HG03378 (cell line): ENCODE measurements at regions not wholly inside any gene's neighbourhood (a gene's known extent, or its start where the extent isn't known, plus 50 kb on each side); places are given as distances from the start of the nearest gene placed in this dataset.
"Not testable (repeated sequence)": the region's sequence is repeated elsewhere in the genome, so short reads cannot be mapped to it uniquely, and the experiment has no call there.

ENCODE experiments used
- ATAC-seq: cut with Tn5 transposase; IDR thresholded peaks from one replicate; pipeline ENCODE4 v1.9.1; 2021; ENCODE audit warnings: mild to moderate bottlenecking, moderate library complexity; ENCODE audit not compliant: unreplicated experiment

DNA sequence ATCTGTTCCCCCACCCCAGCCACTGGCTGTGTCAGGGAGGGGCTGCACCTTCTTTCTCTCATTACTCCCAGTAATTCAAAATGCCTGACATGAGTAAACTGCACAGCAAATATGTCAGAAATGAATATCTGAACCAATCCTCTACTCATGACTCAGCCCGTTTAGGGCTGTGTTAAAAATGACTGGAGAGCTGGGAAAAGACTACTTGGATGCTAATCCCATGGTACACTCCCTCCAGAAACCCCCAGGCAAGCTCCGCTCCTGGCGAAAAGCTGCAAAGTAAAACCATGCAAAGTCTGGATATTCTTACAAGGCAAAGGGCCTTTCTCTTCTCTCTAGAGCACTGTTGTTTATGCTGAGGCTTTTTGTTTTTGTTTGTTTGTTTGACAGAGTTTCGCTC is 448.1 kb upstream of the DYNLRB2 start:
- ATAC-seq = no peak

DNA sequence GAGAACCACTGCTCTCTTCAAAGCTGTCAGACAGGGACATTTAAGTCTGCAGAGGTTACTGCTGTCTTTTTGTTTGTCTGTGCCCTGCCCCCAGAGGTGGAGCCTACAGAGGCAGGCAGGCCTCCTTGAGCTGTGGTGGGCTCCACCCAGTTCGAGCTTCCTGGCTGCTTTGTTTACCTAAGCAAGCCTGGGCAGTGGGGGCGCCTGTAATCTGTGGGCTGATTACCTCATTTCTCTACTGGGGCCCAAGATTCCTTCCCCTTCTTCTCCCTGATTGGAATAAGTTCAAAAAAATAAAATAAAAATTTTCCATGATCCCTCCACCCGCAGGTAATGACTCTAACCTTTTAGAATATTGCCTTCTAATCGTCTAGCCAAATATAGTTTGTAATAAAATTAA is 449.3 kb upstream of the DYNLRB2 start:
- ATAC-seq = not testable (repeated sequence)

DNA sequence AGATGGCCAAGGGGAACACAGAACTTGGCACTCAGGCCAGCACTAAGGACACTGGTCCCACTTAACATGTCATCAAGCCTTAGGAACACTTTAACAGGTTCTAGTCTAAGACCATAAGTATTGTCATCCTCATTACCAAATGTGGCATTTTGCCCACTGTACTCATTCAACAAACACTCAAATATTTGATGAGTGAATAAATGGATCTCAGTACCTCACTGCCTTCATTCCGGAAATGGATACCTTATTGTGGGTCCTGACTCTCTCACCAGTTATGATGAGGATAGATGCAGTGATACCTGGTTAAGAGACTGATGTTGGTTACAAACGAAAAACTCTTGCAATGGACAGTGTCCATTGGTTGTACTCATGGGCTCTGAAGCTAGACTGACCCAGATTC is 455.2 kb upstream of the DYNLRB2 start:
- no peak for ATAC-seq

DNA sequence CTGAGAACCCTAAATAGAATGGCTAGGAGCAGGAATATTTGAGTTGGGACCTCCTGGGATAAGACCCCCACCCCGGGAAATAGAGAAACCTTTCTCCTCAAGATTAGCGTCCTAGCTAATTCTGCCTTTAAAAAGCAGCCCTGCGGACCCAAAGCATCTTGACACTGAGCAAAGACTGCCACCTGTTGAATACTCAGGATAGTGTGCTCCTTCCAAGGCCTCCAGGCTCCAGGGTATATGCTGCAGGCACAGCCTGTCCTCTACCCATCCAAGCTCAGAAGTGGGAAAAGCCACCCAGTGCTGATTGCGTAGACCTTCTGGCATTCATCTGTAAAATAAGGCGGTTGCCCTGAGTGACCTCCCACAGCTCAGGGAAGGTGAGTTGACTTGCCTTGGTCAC is 456.2 kb upstream of the DYNLRB2 start:
- no peak for ATAC-seq

DNA sequence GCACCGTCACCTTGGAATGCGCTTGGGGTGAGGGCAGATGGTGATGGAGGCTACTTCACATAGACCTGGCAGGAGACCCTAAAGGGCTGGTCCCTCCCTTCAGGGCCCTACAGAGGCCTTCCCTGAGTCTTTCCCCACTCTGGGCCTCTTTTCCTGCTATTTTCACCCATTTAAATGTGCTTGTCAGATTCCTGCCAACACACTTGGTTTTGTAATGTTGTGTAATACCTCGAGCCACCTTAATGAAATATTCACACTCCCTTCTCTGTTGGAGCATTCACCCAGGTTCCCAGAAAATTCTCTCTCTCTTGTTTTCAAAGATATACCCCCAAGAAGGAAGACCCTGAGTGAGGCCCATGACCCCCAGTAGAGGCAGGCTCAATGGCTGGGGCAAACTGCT is 456.6 kb upstream of the DYNLRB2 start:
- no peak for ATAC-seq

DNA sequence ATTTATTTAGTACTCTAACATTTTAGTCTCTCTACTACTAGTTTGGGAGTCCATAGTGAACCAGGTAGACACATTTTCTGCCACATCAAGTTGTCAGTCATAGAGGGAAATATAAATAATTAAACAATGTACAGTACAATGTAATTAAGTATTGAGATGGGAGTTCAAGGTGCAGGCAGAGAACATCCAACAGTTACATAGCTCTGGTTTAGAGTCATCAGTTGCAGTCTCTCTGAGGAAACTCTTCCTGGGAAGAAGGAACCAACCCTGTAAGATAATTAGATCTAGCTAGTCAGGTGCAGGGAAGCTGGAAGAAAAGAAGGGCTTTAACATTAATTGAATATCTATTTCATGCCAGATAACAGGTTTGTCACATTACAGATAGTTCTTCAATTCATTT is 457.9 kb upstream of the DYNLRB2 start:
- ATAC-seq = no peak

DNA sequence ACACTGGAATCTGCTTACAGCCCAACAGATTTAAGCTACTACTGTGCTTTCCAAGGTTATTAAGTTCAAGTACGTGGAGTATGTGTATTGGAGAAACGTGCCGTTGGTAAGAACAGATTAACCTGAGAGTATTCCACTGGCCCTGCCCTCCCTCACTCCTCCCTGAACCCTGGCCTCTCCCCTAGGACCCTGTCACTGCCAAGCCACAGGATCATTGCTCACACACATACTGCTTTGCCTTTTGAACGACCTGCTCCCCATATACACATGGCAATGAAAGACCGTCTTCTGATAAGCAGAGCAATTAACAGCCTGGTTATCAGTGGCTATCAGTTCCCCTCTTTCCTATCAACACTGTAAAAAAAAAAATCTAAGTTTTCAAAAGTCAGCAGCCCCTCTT is 458.9 kb upstream of the DYNLRB2 start:
- ATAC-seq = no peak

DNA sequence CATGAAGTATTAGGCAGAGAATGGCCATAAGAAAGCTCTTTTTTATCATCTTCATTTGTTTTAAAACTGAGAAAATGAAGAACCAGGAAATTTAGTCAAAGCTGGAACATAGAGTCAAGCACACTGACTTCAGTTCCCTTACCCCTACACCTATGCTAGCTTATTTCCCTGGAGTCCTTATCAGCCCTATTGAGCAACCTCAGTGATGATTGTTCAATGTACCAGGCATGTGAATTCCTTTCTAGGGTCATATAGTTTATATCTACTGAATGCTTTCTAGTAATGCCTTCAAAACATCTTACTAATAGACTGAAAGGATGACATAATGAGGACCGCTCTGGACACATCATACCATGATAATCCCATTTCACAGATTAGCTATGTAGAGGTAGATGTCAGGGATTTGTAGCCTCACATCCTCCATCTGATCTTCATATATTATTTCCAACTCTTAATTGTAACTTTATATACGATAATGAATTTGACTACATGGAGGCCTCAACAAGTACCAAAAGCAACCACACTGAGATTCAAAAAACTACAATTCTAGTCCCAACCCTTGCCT is 460.4 kb upstream of the DYNLRB2 start:
- no peak for ATAC-seq

DNA sequence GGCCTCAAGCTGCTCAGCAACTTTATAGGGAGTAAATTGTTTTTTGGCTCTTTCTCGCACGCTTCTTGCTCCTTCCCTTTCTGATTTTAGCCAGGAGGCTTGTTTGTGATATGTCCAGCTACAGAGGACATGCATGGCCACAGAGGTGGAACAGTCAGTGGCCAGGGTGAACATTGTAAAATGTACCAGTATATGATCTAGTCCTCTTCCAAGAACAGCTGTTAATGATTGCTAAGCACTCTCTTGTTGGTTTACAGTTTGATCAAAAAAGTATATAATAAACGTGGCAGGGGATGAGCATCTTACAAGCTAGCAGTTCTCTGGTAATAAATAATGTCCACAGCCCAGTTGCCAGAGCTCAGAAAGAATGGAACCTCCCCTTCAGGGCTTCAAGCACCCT is 461.7 kb upstream of the DYNLRB2 start:
- ATAC-seq = no peak

DNA sequence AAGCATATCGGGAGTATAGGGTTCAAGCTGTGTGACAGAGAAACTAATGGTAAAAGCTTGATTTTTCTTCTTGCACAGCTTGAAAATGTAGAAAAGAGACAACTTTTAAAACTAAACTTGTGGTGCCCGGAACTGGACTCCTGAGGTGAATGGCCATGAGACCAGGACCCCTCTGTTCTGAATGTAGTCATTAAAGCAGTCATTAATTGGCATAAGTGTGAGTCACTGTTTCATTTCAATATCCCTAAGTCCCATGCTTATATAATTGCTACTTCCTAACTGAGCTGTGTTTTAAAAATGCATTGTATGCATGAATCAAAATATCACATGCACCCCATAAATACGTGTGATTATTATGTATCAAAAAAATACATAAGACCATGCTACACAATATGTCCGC is 463.1 kb upstream of the DYNLRB2 start:
- no peak for ATAC-seq

DNA sequence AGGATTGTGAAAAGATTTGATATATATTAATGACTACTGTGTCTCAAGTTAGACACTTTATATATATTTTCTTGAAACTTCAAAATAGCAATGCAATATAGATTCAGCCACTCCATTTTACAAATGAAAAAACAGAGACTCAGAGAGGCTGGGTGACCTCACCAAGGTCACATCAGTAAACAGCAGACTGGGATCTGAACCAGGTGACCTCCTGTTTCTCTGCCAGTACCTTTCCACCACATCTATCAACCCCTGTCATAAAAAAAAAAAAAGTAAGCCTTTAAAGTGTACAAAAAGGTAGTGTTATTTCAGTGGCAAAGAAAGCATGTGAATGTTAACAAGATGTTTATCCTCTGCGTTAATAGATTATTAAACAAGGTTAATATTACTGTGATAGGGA is 466.5 kb upstream of the DYNLRB2 start:
- no peak for ATAC-seq

DNA sequence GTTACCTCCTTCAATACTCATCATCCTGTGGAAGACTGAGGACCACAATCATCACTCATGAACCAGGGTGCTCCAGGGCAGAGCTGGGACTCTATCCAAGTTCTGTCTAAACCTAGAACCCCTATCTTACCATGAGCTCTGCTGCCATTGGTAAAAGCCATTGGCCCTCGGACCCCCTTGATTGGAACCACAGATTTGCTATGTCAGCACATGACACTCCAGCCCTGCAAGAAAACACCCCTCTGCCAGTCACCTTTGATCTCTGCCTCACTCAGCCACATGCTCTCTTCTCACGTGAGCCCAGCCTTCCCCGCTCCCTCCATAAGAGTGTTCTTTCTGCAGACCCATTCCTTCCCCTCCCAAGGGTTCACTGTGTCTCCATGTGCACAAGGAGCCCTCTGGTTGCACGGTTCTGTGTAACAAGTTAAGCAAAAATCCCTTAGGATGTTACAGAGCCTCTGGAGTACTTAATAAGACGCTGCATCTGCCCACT is 468.8 kb upstream of the DYNLRB2 start:
- no peak for ATAC-seq

DNA sequence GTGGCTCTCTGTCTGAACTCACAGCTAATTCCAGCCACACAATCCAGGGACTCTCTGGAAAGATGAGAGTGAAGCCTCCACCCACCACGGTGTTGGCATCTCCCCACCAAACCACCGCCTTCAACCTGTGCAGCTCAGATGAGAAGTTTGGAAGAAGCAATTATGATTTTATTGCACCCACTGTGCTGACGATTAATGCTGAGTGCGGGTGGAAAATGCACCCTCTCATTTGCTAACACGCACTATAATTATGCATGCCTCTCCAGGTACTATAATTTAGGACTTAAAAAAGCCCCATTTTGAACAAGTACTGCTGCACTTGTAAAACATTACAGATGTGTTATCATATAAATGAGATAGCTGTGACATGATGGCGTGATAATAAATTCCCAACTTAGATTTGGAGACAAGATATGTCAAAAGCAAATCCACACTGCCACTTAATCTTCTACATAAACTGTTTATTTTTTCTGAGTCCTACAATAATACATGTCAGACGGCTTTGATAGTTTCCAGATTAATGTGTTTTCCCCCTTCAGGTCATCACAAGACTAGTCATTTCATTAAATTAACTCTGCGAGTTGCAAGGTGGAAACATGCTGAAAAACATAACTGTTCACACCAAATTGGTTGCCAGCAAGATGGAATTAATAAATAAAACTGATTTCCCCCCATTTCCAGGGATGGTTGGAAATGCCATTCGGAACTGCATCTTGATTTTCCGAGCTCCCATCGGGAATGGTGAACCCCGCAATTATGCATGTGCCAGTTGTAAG is 466.5 kb upstream of the MAF start:
- no peak for ATAC-seq

DNA sequence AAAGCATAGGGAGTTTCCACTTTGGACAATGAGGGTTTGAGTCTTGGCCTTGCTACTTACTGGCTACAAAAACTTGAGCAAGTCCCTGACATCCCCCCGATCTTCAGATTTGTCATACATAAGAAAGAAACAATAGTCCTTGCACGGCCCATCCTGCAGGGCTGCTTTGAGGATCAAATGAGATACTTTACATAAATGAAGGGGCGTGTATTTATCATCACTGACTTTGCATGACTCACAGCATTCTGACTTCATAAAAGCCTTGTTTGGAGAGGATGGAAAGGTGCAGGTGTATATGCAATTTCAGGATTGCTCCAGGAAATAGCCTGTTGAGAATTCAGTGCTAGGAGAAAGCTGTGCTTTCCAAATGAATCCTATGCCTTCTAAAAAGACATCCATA is 465.0 kb upstream of the MAF start:
- ATAC-seq = no peak

DNA sequence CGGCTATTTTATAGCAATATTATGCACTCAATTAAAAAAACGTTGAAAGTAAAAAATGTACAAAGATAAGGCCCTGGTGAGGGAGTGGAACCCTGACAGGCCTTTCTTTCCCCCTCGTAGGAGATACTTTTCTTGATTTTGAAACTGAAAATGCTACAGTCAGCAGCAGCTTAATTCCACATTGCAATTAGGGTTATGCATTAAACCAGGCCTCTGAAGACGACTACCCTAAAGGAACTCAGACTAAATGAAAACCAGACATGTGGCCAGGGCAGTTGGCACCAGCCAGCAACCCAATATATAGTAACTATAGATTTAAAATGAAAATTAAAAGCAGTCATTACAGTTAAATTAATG is 463.2 kb upstream of the MAF start:
- no peak for ATAC-seq

DNA sequence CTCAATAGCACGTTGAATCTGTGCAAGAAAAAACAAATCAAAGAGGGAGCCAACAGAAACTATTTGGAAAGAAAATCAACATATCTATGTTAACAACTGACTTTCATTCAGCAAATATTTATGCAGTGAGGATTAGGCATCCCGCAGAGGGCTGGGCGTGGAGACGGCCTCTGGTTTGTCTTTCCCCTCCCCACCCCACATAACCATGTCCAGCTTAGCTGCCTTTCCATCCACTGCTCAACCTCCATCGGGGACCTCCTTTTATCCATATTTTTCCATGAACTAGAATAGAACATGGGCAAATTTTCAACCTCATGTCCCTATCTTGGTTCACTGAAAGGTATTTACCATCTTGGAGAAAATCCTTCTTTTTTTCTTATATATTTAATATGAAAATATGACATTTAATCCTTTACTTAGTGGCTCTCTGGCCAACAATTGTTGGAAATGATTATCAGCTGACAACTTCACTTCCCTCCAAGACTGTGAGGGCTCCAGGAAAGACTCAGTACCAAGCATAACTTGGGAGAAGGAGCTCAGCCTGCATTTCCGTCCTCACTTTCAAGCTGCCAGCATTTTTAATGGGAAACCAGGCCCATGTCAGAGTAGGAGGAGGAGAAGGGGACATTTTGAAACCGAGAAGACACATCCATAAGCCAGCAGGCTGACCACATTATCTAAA is 462.6 kb upstream of the MAF start:
- ATAC-seq = no peak

DNA sequence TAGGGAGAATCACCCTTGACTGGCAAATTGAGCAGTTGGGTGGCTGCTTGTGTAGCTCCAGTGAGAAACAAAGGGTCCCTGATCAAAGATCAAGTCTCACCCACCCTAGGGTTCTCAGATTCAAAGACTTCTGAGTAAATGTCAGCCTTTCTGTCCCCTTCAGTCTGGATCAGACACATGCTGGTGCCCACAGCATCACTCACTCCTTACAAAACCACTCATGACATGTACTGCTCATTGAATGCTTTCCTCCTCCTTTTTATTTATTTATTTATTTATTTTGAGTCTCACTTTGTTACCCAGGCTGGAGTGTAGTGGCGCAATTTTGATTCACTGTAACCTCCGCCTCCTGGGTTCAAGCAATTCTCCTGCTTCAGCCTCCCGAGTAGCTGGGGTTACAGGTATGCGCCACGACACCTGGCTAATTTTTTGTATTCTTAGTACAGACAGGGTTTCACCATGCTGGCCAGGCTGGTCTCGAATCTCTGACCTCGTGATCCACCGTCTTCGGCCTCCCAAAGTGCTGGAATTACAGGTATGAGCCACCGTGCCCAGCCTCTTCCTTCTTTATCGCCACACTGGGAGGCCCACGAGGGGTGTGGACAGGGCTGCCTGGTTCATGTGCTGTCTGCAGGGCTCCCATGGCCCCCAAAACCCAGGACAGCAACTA is 462.0 kb upstream of the MAF start:
- no peak for ATAC-seq

DNA sequence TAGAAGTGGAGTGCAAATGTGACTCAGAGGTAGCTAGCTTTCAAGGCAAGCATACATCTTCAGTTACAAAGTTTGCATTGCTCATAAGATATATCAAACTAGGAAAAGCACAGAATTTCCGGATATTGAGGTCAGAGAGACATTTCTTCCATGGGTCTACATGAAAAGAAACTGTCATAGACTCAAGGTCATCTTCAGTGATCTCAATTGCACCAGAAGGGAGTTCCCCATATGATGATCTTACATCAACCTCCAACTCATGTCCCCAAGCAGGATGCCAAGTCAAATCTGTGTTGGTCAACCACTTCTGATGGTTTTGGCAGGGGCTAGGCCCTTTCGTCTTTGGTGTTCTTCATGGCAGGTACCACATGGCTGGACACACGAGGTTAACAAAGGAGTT is 459.9 kb upstream of the MAF start:
- ATAC-seq = no peak

DNA sequence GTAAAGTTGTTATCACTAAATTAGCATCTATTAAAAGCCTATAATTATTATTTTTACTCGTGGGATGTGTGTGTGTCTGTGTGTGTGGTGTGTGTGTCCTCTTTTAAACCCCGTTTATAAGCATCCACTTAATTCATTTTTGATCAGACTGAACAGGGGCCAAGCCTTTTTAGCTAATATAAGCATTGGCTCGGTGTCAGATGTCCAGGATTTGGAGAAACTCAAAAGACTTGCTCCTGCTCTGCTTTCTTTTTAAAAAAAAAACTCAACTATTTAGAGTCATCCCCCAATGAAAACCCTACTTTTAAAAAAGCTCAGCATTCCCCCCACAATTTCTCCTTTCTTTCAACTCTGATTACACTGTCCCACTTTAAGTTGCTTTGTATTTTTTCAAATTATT is 459.3 kb upstream of the MAF start:
- no peak for ATAC-seq

DNA sequence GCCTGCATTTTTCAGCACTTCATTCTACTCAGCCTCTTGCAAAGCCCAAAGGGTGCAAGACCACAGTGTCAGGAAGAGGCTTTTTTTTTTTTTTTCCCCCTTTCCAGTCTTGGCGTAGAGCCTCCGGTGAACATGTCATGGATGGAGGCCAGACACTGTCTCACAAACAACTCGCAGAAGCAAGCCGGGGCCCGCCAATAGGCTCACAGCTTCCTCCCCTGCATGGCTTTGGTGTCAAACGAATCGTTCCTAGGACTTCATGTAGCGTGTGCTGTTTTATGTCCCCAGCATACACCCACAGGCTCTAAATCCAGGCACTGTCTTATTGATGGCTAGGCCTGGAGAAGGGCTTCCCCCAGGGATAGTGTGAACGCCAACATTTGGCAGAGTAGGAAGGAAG is 457.7 kb upstream of the MAF start:
- no peak for ATAC-seq

DNA sequence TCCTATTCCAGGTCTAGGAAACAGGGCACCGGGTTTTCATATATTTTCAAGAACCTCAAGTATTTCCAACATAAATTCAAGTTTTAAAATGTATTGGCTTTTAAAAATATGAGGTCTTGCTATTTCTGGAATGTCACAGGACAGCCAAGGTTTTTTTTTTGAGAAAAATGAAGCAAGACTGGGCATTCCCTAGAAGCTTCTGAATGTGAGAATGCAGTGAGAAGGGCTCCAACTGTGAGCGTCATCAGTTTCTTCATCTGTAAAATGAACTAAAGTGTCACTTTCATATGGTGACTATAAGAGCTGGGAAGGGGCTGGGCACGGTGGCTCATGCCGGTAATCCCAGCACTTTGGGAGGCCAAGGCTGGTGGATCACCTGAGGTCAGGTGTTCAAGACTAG is 455.8 kb upstream of the MAF start:
- ATAC-seq = no peak

DNA sequence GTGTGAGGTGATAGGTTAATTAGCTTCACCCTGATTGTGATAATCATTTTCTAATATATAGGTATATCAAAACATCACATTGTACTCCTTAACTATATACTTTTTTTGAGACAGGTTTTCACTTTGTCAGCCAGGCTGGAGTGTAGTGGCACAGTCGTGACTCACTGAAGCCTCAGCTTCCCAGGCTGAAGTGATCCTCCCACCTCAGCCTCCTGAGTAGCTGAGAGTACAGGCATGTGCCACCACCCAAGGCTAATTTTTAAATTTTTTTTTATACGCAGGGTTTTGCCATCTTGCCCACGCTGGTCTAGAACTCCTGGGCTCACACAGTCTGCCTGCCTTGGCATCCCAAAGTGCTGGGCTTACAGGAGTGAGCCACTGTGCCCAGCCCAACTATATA is 455.3 kb upstream of the MAF start:
- no peak for ATAC-seq
